Adrenal gland (tissue), 5 donors: ENCODE measurements at regions not wholly inside any gene's neighbourhood (a gene's known extent, or its start where the extent isn't known, plus 50 kb on each side); places are given as distances from the start of the nearest gene placed in this dataset.

Experiments
- POLR2A ChIP-seq, 2 donors: fragments of 450-650 bp; IDR thresholded peaks; one replicate each; pipeline ENCODE4 v1.6.1; 2017; ENCODE audit warnings: antibody characterized with exemption in 2 of 2, mild to moderate bottlenecking in 2 of 2, moderate library complexity in 1 of 2
- TF ChIP-seq, protein P1 (sequence below), 6 experiments: fragments of 450-650 bp in 4 of 6; fragments of 200-600 bp in 2 of 6; sonication (generic) in 1 of 6; IDR thresholded peaks; 1 replicate in 5 of 6; 2 replicates in 1 of 6; pipeline versions ENCODE4 v1.5.1 to v1.8.0; 2016 to 2021; ENCODE audit warnings: antibody characterized with exemption in 6 of 6, mild to moderate bottlenecking in 2 of 6, moderate library complexity in 1 of 6
- donor health status: DM: no; HTN: no; CAD: no.

DNA sequence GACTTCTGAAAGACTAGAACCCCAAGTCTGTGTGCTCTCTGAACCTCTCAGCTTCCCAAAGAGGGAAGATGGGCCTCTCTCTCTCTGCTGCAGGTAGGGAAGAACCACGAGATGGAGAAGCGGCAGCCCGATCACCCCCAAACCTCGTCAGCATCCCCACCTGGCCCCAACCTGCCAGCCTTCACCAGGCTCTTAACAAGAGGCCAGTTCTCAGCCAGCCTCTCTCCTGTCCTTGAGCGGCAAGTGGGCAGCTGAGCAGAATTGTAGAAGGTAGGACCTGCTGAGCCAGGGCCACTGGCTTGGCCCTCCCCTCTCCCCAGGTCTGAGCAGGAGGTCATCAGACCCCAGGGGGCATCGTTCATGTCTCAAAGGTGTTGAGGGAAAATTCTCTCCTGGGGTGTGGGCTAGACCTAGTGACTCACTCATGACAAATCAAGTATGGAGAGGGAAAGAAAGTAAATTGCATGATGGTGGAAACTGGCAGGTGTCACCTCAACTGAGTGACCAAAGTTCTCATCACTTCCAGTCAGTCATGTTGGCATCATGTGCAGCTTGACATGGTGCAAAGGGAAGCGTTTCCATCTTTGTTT, 92.0 kb upstream of the GPR26 start:
- TF ChIP-seq, protein P1, sequence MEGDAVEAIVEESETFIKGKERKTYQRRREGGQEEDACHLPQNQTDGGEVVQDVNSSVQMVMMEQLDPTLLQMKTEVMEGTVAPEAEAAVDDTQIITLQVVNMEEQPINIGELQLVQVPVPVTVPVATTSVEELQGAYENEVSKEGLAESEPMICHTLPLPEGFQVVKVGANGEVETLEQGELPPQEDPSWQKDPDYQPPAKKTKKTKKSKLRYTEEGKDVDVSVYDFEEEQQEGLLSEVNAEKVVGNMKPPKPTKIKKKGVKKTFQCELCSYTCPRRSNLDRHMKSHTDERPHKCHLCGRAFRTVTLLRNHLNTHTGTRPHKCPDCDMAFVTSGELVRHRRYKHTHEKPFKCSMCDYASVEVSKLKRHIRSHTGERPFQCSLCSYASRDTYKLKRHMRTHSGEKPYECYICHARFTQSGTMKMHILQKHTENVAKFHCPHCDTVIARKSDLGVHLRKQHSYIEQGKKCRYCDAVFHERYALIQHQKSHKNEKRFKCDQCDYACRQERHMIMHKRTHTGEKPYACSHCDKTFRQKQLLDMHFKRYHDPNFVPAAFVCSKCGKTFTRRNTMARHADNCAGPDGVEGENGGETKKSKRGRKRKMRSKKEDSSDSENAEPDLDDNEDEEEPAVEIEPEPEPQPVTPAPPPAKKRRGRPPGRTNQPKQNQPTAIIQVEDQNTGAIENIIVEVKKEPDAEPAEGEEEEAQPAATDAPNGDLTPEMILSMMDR (IDR thresholded peaks at IDR 0.05): no peak
- TF ChIP-seq POLR2A (IDR thresholded peaks at IDR 0.05): no peak
